ENCODE measurements at regions not wholly inside any gene's neighbourhood (a gene's known extent, or its start where the extent isn't known, plus 50 kb on each side); places are given as distances from the start of the nearest gene placed in this dataset.
"Not testable (repeated sequence)": the region's sequence is repeated elsewhere in the genome, so short reads cannot be mapped to it uniquely, and the experiment has no call there.

GRCh38 chr9:124128568-124129166, 117.1 kb downstream of the LHX2 start:
- TF ChIP-seq CTCF (IDR thresholded peaks at IDR 0.05; ENCODE audit: insufficient read depth, low read length, poor library complexity, severe bottlenecking): no peak
- H3K4me3 ChIP-seq (ENCODE audit: low read depth, low read length): no peak overlapping the region
- peaks cover 10% of the 10 kb centered on the region for H3K27me3 ChIP-seq (ENCODE audit: control insufficient read depth, insufficient read depth, low read length)
- no peaks in the 10 kb centered on the region for H3K36me3 ChIP-seq (ENCODE audit: control insufficient read depth, insufficient read depth, low read length)
- DNase-seq (ENCODE audit: low read depth): no peak

- Histone ChIP-seq H3K36me3 (ENCODE audit: control insufficient read depth, insufficient read depth, low read length) (no peaks in the 10 kb centered on the region), H3K4me3 (ENCODE audit: low read depth, low read length) (no peak overlapping the region), H3K27me3 (ENCODE audit: control insufficient read depth, insufficient read depth, low read length) (peaks cover 5% of the 10 kb centered on the region)
- no peak for TF ChIP-seq CTCF (IDR thresholded peaks at IDR 0.05; ENCODE audit: insufficient read depth, low read length, poor library complexity, severe bottlenecking)
- DNase-seq (ENCODE audit: low read depth): no peak
Measured at GRCh38 chr9:124130277-124131075, 118.9 kb downstream of the LHX2 start.

GRCh38 chr9:124131518-124131917, 120.0 kb downstream of the LHX2 start:
- H3K4me3 ChIP-seq (ENCODE audit: low read depth, low read length); H3K36me3 ChIP-seq (ENCODE audit: control insufficient read depth, insufficient read depth, low read length); DNase-seq (ENCODE audit: low read depth); H3K27me3 ChIP-seq (ENCODE audit: control insufficient read depth, insufficient read depth, low read length): not testable (repeated sequence)

GRCh38 chr9:124132671-124133147, 121.1 kb downstream of the LHX2 start:
- TF ChIP-seq CTCF (IDR thresholded peaks at IDR 0.05; ENCODE audit: insufficient read depth, low read length, poor library complexity, severe bottlenecking): no peak
- Histone ChIP-seq H3K4me3 (ENCODE audit: low read depth, low read length) (no peak overlapping the region), H3K36me3 (ENCODE audit: control insufficient read depth, insufficient read depth, low read length) (no peaks in the 10 kb centered on the region), H3K27me3 (ENCODE audit: control insufficient read depth, insufficient read depth, low read length) (peaks cover 4% of the 10 kb centered on the region)
- DNase-seq (ENCODE audit: low read depth): no peak

GRCh38 chr9:124133727-124134126, 122.2 kb downstream of the LHX2 start:
- H3K4me3 ChIP-seq (ENCODE audit: low read depth, low read length): no peak overlapping the region
- peak; percentile 22 for TF ChIP-seq CTCF (IDR thresholded peaks at IDR 0.05; ENCODE audit: insufficient read depth, low read length, poor library complexity, severe bottlenecking)
- H3K36me3 ChIP-seq (ENCODE audit: control insufficient read depth, insufficient read depth, low read length): no peaks in the 10 kb centered on the region
- DNase-seq (ENCODE audit: low read depth): no peak
- H3K27me3 ChIP-seq (ENCODE audit: control insufficient read depth, insufficient read depth, low read length): peaks cover 4% of the 10 kb centered on the region

GRCh38 chr9:124134526-124134925, 123.0 kb downstream of the LHX2 start:
- DNase-seq (ENCODE audit: low read depth): no peak
- Histone ChIP-seq H3K27me3 (ENCODE audit: control insufficient read depth, insufficient read depth, low read length) (peaks cover 4% of the 10 kb centered on the region), H3K4me3 (ENCODE audit: low read depth, low read length) (no peak overlapping the region), H3K36me3 (ENCODE audit: control insufficient read depth, insufficient read depth, low read length) (no peaks in the 10 kb centered on the region)
- TF ChIP-seq CTCF (IDR thresholded peaks at IDR 0.05; ENCODE audit: insufficient read depth, low read length, poor library complexity, severe bottlenecking): no peak

Measured in kidney epithelial cell (primary cell).